NCI-H2107 treated with DMSO at 0.1 percent for 48 hours (cell line): ENCODE measurements at regions not wholly inside any gene's neighbourhood (a gene's known extent, or its start where the extent isn't known, plus 50 kb on each side); places are given as distances from the start of the nearest gene placed in this dataset.

Source experiments
- DNase-seq: peaks from one replicate; lab custom pipeline; 2025; ENCODE audit not compliant: unreplicated experiment; lab: John Stamatoyannopoulos, UW

DNA sequence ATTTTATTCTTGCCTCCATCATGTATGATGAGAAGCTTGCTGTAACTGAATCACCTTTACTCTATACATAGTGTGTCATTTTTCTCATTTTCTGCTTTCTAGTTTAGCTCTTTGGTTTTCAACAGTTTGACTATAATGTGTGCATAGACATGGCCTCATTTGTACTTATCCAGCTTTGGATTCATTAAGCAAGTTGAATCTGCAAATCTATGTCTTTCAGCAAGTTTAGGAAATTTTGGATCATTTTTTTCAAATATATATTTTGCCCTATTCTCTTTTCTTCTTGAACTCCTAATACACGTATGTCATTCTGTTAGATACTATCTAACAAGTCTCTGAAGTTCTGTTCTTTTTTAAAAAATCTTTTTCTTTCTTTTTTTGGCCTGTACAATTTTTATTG is 57.8 kb downstream of the PRLHR start:
- DNase-seq, result no peak

GRCh38 chr10:118534136-118534535 is 61.3 kb downstream of the PRLHR start:
- no peak for DNase-seq

DNA sequence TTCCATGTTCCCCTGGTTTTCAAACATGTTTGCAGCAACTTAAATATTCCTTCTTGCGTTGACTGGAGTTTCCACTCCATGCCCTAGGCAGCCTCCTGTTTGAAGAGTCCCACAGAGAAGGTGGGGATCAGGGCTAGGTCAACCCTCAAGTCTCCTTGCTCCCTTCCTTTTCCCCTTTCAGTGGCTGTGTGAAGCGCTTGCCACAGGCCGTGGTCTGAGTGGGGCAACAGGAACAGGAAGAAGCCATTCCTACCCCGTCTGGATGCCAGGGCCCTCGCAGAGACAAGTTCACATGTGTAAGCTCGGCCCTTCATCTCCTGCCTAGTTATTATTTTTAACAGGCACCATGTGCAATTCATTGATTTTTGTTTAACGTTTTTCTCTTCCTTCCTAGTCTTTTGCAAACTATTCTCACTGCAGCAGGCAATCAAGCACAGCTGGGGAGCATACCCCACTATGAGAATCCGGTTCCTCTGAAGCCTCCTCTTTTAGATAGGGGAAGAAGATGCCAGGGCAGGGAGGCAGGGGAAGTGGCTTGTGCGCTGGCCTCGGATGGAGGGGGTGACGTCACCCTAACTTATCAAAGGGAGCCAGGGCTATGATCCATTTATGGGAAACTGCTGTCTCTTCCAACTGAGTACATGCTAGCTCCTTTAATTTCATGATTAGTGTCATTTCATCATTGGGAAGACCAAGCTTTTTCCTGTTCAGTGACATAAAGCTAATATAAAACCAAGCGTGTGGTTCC is 64.2 kb downstream of the PRLHR start:
- DNase-seq, result no peak

DNA sequence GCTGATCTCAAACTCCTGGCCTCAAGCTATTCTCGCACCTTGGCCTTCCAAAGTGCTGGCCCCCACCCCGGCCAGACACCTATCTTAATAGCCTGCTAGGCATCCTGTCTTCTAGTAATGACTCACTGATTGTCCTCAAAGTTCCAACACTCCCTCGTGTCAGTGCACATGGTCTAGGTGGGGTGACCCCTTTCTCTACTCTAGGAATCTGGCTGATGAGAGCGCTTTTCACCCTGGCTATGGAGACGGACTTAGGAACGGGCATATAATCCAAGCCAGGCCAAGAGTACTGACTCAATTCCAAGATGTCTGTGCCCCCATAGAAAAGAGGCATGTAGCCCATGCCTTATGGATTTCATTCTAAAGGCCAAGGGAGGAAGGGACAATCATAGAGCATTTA is 67.0 kb downstream of the PRLHR start:
- DNase-seq, result no peak

- no peak for DNase-seq
These were observed 71.7 kb downstream of the PRLHR start for GRCh38 chr10:118523775-118524174.

- no peak for DNase-seq
These were observed 72.5 kb downstream of the PRLHR start for GRCh38 chr10:118522791-118523498.

- DNase-seq, result no peak
These were observed 73.9 kb downstream of the PRLHR start for GRCh38 chr10:118521415-118522117.

DNA sequence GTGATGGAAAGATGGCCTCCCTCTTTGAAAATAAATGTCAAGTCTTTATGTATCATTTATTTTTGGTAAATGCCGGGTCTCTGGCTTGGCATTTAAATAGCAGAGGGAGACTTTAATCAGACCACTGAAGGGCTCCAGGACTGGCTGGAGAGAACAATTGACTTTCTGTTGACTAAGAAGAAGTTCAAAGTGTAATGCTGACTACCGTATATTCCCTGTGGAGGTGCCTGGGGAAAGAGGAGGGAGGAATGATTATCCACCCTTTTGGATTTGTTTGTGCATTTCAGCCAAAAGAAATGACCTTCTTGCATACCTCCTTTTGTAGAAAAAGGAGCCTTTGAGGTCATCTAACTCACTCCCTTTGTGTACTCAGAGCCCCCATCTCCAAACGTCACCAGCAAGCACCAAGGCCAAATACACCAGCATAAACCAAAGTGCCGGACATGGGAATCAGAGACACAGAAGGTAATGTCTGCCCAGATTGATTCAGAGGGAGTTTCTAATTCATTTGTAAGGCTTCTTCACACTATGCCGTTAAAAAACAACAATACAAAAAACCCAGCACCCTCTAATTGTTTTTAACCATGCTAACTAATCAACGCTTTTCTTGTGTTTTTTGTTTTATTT is 75.2 kb downstream of the PRLHR start:
- no peak for DNase-seq

DNA sequence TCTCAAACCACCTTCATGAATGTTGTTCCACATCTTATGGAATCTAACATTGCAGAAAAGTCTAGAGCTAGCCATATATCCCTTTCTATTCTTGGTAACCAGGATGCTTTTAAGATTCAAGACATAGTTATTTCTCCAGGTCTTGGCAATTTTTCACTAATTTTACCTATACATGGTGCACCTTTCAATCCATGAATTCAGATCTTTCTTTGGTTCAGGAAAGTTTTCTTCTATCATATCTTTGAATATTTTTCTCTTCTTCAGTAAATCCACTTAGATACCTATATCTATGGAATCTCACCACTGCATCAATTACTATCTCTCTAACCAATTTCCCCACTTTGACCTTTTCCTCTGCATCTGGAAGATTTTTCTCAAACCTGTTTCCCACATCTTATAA is 77.4 kb downstream of the PRLHR start:
- no peak for DNase-seq

DNA sequence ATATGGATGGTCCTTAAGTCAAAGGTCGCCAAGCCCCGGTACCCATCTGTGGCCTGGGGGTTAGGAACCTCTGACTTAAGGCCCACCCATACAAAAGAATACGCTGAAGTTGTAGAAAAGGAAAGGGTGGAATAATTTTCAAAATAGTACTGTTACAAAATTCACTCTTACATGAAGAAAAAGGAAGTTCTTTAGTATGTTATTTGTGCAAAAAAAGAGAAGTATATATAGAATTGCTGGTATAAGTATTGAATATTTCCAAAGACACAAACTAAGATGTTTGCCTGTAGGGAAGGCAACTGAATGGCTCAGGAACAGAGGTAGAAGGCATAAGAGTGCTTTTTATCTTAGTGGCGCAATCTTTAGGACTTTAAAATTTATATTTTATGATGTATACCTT is 78.7 kb downstream of the PRLHR start:
- DNase-seq, result no peak

DNA sequence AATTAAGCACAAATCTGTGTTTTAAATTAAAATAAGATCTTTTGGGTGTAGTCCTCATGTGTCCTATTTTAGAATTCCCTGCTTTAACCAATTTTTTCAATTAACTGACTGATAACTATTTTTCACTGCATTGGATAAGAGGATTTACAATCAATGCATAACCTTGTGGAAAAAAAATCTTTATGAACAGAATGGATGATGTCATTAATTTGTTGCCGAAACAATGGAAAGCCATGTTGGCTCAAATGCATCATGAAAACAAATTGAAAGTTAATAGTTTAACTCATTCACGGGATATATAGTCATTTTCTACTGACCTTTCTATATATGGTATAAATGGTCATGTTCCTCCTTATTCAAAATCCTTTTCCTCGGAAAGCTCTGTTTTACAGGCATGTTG is 82.3 kb downstream of the PRLHR start:
- no peak for DNase-seq

DNA sequence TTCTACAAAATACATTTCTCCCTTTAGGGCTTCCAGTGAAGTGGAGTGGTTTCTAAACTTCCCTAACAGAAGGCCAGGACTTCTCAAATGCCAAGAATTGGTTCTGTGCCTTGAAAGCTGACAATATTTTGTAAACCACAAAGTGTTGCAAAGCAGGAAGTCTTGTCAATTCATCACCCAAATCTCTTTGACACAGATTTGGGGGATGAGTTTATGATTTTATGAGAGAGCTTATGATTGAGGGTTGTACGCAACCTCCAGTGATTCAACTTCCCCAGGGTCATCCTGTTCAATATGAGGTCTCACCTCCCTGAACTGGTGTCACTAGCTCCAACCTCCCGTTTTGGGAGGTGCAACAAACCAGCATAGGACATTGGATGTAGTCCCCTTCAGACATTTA is 83.7 kb downstream of the PRLHR start:
- DNase-seq, result no peak

- no peak for DNase-seq
These were observed 86.6 kb downstream of the PRLHR start for GRCh38 chr10:118508863-118509262.

DNA sequence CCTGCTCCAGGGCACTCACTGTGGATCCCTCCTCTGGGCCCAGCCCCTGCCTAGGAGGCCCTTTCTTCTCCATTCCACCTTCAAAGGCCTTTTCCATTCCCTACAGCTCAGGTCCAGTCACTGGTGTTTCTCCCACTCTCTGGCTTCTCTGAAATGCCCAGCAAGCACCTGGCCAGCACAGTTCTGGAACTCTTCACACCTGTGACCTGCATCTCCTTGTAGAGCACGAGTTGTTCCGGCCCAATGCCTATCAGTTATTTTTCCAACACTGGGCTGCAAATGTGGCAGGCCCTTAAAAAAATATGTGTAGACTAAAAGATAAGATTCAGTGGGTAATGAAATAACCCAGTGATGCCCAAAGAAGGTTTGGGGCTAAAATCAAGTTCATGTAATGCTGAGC is 87.1 kb downstream of the PRLHR start:
- no peak for DNase-seq

DNA sequence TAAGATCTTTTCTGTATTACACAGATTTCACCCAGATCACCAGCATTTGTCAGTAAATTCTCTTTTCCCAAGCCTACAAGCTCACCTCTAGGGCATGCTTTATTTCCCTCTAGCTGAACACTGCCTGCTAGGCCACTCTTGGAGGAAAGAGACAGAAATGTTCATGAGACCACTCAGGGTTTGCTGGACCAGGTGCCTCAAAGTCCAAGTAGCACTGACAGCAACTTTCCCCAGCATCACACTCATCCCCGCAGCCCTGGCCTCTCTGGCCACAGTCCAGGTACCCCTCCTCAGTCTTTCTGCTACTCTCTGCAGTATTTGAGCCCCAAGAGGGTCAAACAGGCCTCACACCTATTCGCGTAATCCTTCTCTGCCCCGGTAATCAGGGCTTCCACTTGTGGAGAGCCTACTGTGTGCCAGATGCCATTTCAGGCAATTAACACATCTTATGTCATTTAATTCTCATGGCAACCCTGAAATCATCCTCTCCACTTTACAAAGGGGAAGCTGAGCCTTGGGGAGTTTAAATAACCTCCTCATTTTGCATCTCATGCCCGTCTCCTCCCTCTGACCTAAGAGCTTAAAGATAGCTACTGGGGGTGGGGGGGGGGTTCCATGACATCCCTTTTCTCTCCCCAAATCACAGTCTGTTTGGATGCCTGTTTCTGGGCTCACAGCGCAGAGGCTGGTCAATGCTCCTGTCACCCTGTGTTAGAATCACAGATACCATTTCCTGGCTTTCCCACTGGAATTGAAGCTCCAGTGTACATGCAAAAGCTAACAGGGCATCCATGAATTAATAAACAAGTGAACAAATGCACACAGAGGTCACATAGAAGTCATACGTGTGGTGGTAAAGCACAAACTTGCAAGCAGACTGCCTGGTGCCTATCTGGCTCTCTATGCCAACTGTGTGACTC is 88.5 kb downstream of the PRLHR start:
- DNase-seq, result no peak

- no peak for DNase-seq
These were observed 90.1 kb downstream of the PRLHR start for GRCh38 chr10:118505363-118505762.

GRCh38 chr10:118504467-118505205 is 90.8 kb downstream of the PRLHR start:
- DNase-seq, result no peak

DNA sequence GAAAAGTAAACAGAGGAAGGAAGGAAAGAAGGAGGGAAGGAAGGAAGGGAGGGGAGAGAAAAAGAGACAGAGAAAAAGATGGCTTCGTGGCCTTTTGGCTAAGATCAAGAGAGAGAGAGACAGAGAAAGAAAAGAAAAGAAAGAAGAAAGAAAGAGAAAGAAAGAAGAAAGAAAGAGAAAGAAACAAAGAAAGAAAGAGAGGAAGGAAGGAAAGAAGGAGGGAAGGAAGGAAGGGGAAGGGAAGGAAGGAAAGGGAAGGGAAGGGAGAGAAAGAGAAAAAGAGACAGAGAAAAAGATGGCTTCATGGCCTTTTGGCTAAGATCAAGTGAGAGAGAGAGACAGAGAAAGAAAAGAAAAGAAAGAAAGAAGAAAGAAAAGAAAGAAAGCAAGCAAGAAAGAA is 91.4 kb downstream of the PRLHR start:
- DNase-seq, result no peak

DNA sequence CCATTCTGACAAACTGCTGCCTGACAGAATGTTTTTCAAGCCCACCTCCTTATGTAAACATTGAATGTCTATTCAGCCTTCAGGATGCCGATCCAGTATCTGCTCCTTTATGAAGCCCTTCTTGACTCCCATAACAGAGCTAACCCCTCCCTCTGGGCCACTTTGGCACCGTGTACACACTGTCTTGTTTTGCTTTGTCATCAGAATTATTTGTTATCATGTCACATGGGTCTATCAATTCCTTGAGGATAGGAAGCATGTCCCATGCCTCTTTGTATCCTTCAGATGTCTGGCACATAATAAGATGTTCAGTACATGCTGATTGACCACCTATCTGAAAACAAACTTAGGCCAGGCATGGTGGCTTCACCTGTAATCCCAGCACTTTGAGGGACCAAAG is 92.3 kb downstream of the PRLHR start:
- no peak for DNase-seq
